ENCODE measurements at regions not wholly inside any gene's neighbourhood (a gene's known extent, or its start where the extent isn't known, plus 50 kb on each side); places are given as distances from the start of the nearest gene placed in this dataset.

DNA sequence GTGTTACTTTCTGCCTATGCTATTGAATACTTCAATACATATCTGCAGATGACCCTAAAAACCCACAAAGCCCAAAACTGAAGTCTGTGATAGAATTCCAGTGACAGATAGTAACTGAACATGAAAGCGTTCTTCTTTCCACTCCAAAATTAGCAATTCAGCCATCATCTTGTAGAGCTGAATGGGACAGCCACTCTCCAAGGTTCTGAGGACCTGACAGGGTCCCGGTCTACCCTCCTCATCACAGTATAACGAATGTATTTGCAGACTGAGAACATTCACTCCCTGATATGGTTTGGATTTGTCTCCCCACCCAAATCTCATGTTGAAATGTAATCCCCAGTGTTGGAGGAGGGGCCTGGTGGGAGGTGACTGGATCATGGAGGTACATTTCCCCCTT, 189.5 kb downstream of the MTCL1 start:
- Histone ChIP-seq H3K4me1 (ENCODE audit: control insufficient read depth in 2 of 3, insufficient read depth in 2 of 3, low read depth in 1 of 3, low read length in 3 of 3) (peaks cover 3 to 6% (median 3%) of the 10 kb centered on the region in 3 donors), H3K36me3 (ENCODE audit: control insufficient read depth in 2 of 3, insufficient read depth in 3 of 3, low read length in 3 of 3) (no peaks in the 10 kb centered on the region), H3K27me3 (ENCODE audit: control insufficient read depth, insufficient read depth, low read length) (no peaks in the 10 kb centered on the region), H3K9me3 (ENCODE audit: control insufficient read depth in 2 of 3, insufficient read depth in 1 of 3, low read length in 3 of 3) (no peaks in the 10 kb centered on the region), H3K27ac (ENCODE audit: low read depth in 2 of 2, low read length in 2 of 2) (no peak overlapping the region), H3K9ac (ENCODE audit: low read length in 3 of 3) (no peak overlapping the region), H3K4me3 (ENCODE audit: low read length in 3 of 3) (no peak overlapping the region)
- DNase-seq, result no peak
- FAIRE-seq, result no peak
- intact Hi-C loops (cut with DNase I), result no loop called here
- TF ChIP-seq, protein P1, sequence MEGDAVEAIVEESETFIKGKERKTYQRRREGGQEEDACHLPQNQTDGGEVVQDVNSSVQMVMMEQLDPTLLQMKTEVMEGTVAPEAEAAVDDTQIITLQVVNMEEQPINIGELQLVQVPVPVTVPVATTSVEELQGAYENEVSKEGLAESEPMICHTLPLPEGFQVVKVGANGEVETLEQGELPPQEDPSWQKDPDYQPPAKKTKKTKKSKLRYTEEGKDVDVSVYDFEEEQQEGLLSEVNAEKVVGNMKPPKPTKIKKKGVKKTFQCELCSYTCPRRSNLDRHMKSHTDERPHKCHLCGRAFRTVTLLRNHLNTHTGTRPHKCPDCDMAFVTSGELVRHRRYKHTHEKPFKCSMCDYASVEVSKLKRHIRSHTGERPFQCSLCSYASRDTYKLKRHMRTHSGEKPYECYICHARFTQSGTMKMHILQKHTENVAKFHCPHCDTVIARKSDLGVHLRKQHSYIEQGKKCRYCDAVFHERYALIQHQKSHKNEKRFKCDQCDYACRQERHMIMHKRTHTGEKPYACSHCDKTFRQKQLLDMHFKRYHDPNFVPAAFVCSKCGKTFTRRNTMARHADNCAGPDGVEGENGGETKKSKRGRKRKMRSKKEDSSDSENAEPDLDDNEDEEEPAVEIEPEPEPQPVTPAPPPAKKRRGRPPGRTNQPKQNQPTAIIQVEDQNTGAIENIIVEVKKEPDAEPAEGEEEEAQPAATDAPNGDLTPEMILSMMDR (IDR thresholded peaks at IDR 0.05; ENCODE audit: borderline replicate concordance, extremely low read depth, insufficient read depth), result no peak

DNA sequence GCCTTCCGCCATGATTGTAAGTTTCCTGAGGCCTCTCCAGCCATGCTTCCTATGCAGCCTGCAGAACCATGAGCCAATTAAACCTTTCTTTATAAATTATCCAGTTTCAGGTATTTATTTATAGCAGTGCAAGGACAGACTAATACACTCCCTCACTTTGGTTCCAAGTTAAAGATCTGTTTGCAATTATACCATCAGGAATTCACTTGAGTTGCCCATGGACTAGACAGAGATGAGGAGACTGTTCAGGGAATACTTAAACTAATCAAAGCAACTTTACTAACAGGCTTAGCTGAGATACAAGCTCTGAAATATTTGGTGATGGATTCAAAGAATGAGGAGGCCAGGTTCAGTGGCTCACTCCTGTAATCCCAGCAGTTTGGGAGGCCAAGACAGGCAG, 190.0 kb downstream of the MTCL1 start:
- Histone ChIP-seq H3K9me3 (ENCODE audit: control insufficient read depth in 2 of 3, insufficient read depth in 1 of 3, low read length in 3 of 3) (no peaks in the 10 kb centered on the region), H3K4me1 (ENCODE audit: control insufficient read depth in 2 of 3, insufficient read depth in 2 of 3, low read depth in 1 of 3, low read length in 3 of 3) (peaks cover 3 to 6% (median 3%) of the 10 kb centered on the region in 3 donors), H3K4me3 (ENCODE audit: low read length in 3 of 3) (no peak overlapping the region), H3K9ac (ENCODE audit: low read length in 3 of 3) (no peak overlapping the region), H3K36me3 (ENCODE audit: control insufficient read depth in 2 of 3, insufficient read depth in 3 of 3, low read length in 3 of 3) (no peaks in the 10 kb centered on the region), H3K27me3 (ENCODE audit: control insufficient read depth, insufficient read depth, low read length) (no peaks in the 10 kb centered on the region), H3K27ac (ENCODE audit: low read depth in 2 of 2, low read length in 2 of 2) (no peak overlapping the region)
- intact Hi-C loops (cut with DNase I), result no loop called here
- FAIRE-seq (no peak), DNase-seq (no peak)
- TF ChIP-seq, protein P1 (IDR thresholded peaks at IDR 0.05; ENCODE audit: borderline replicate concordance, extremely low read depth, insufficient read depth), result no peak

- H3K4me1 ChIP-seq (ENCODE audit: control insufficient read depth in 2 of 3, insufficient read depth in 2 of 3, low read depth in 1 of 3, low read length in 3 of 3), result peaks cover 2 to 4% (median 2%) of the 10 kb centered on the region in 3 donors
- FAIRE-seq (no peak), DNase-seq (no peak)
- TF ChIP-seq, protein P1 (IDR thresholded peaks at IDR 0.05; ENCODE audit: borderline replicate concordance, extremely low read depth, insufficient read depth), result no peak
- no peaks in the 10 kb centered on the region for H3K9me3 ChIP-seq (ENCODE audit: control insufficient read depth in 2 of 3, insufficient read depth in 1 of 3, low read length in 3 of 3)
- no peak overlapping the region for H3K4me3 ChIP-seq (ENCODE audit: low read length in 3 of 3)
- H3K27me3 ChIP-seq (ENCODE audit: control insufficient read depth, insufficient read depth, low read length), result no peaks in the 10 kb centered on the region
- H3K9ac ChIP-seq (ENCODE audit: low read length in 3 of 3), result no peak overlapping the region
- no peak overlapping the region for H3K27ac ChIP-seq (ENCODE audit: low read depth in 2 of 2, low read length in 2 of 2)
- no peaks in the 10 kb centered on the region for H3K36me3 ChIP-seq (ENCODE audit: control insufficient read depth in 2 of 3, insufficient read depth in 3 of 3, low read length in 3 of 3)
- intact Hi-C loops (cut with DNase I), result no loop called here
Measured at GRCh38 chr18:8895987-8896619, 190.7 kb downstream of the MTCL1 start.

- Histone ChIP-seq H3K27me3 (ENCODE audit: control insufficient read depth, insufficient read depth, low read length) (no peaks in the 10 kb centered on the region), H3K9me3 (ENCODE audit: control insufficient read depth in 2 of 3, insufficient read depth in 1 of 3, low read length in 3 of 3) (no peaks in the 10 kb centered on the region), H3K36me3 (ENCODE audit: control insufficient read depth in 2 of 3, insufficient read depth in 3 of 3, low read length in 3 of 3) (no peaks in the 10 kb centered on the region), H3K27ac (ENCODE audit: low read depth in 2 of 2, low read length in 2 of 2) (no peak overlapping the region), H3K9ac (ENCODE audit: low read length in 3 of 3) (no peak overlapping the region), H3K4me3 (ENCODE audit: low read length in 3 of 3) (no peak overlapping the region), H3K4me1 (ENCODE audit: control insufficient read depth in 2 of 3, insufficient read depth in 2 of 3, low read depth in 1 of 3, low read length in 3 of 3) (no peaks in the 10 kb centered on the region)
- intact Hi-C loops (cut with DNase I), result no loop called here
- FAIRE-seq (no peak), DNase-seq (no peak)
- TF ChIP-seq, protein P1 (IDR thresholded peaks at IDR 0.05; ENCODE audit: borderline replicate concordance, extremely low read depth, insufficient read depth), result no peak
Measured at GRCh38 chr18:8899000-8899399, 193.6 kb downstream of the MTCL1 start.
